ENCODE measurements at regions not wholly inside any gene's neighbourhood (a gene's known extent, or its start where the extent isn't known, plus 50 kb on each side); places are given as distances from the start of the nearest gene placed in this dataset.

DNA sequence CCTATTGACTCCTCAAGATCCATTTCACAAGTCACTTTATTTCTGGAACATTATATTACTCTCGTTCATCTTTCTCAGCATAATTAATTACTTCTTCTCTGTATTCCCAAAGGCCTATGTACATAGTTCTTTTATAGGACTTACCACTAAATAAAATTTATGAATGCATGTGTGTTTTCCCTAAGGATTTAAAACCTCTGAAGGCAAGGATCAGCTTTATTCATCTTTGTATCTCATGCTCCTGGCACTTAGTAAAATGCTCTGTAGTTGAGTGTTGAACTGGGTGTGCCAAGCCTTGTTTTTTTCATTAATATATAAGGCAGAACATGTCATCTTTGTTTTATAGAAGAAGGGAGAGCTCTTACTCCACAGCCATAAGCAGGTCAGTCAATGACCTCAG is 194.1 kb upstream of the ZPLD1 start:
- no peak overlapping the region for H3K4me3 ChIP-seq (ENCODE audit: low read depth, low read length)
- DNase-seq (ENCODE audit: low read depth) = no peak

DNA sequence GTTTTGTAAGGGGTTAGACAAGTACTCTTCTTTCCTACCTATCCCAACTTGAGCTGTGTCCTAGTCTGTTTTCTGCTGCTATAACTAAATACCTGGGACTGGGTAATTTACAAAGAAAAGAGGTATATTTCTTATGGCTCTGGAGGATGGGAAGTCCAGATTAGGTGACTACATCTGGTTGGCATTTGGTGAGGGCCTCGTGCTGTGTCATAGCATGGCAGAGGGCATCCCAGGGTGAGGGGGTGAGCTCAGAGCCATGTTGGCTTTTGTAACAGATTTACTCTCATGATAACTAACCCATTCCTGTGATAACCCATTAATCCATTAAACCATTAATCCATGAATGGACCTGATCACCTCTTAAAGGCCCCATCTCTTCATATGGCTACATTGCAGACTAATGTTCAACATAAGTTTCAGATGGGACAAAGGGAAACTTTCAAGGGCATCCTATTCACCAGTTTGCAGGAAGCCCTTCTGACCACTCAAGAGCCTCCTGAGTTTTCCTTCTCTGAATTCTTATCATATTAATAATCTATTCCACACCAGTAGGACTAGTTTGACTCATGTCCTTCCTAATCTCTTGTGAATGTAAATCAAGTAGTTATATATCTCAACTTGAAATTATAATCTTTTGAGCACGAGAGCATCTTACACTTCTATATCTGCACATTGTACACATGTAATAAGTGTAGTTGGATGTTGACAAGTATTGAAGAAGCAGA is 185.7 kb upstream of the ZPLD1 start:
- no peak for DNase-seq (ENCODE audit: low read depth)
- H3K4me3 ChIP-seq (ENCODE audit: low read depth, low read length) = no peak overlapping the region

DNA sequence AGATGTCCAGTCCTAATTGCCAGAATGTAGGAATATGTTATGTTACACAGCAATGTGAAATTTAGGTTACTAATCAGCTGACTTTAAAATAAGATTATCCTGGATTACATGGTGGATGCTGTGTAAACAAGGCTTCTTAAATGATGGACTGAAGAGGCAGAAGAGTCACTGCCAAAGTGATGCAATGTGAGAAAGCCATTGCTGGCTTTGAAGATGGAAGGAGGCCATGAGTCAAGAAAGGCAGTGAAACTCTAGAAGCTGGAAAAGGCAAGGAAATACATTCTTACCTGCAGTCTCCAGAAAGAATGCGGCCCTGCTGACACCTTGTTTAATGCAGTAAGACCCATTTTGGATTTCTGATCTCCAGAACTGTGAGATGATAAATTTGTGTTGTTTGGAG is 179.1 kb upstream of the ZPLD1 start:
- DNase-seq (ENCODE audit: low read depth) = no peak
- H3K4me3 ChIP-seq (ENCODE audit: low read depth, low read length) = no peak overlapping the region

DNA sequence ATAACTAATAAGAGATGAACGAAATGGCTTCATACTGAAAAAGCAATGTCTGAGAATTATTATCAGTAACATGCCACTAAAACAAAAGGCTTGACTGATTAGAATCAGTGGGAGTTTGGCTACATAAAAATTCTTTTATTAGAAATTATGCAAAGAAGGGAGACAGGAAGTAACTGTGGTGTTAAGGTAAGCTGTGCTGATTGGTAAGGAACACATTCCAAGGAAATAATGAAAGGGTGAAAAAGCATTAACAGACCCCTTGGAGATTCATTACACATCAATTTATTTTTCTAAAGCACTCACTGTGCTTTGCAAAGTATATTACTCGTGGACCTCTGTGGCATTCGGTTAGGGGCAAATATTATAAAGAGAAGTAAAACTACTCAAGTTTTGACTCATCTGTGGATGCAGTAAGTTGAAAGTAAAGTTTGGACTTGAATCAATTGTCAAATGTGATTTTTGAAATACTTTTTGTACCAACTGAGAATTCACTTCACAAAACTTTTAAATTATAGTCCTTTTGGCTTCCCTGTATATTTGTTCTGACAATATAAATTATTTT is 176.1 kb upstream of the ZPLD1 start:
- H3K4me3 ChIP-seq (ENCODE audit: low read depth, low read length) = no peak overlapping the region
- DNase-seq (ENCODE audit: low read depth) = no peak

DNA sequence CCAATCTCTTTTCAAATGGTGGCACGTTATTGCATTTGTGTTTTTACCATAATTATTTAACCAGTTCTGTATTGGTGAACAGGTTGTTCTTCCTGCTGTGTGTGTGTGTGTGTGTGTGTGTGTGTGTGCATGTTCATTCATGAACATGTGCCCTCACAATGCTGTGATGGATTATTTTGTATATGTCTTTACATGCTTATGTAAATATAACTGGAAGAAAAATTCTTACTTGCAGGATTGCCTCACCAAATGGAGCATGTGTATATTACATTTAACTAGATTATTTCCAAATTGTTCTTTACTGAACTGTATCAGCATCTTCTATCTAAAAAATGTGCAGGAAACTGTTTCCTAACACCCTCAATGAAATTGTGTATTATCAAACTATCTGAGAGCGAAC is 175.2 kb upstream of the ZPLD1 start:
- H3K4me3 ChIP-seq (ENCODE audit: low read depth, low read length) = no peak overlapping the region
- DNase-seq (ENCODE audit: low read depth) = no peak

DNA sequence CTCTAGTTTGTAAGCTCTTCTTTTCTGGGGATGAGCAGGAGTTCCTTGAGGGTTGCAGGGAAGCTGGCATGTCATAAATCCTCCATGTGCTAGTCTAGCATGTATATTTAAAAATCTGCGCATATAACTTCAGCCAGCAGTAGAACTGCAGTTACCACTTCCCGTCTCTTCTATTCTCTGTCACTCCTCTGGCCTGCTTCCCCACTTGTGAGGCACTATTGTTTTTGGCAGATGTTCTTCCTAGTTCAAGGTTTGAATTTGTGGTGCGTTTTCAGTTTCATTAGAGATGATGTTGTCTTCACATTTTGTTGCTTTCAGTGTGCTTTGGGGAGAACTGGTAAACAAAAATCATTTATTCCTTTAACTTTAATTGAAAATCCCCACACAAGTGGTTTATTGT is 169.1 kb upstream of the ZPLD1 start:
- peak; percentile 9 for DNase-seq (ENCODE audit: low read depth)

DNA sequence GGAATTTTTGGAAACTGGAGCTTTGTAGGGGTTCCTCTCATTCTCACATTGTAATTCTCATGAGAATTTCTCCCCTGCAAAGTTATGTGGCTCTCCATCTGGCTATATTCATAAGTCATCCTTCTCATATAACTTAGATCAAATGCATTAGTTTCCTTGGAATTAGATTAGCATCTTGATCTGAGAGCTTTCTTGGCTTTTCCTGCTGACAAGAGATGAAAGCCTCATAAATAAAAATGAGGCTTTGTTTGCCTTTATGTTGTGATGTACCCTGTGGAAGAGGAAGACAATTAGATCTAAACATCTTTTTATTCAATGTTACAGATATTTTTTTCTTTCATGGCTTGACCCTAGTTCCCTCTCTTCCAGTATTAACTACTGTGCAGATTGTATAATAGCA is 165.4 kb upstream of the ZPLD1 start:
- no peak overlapping the region for H3K4me3 ChIP-seq (ENCODE audit: low read depth, low read length)
- DNase-seq (ENCODE audit: low read depth) = no peak

More for the DNA sequence above, 169.1 kb upstream of the ZPLD1 start:
- H3K4me3 ChIP-seq (ENCODE audit: low read depth, low read length) = no peak overlapping the region

DNA sequence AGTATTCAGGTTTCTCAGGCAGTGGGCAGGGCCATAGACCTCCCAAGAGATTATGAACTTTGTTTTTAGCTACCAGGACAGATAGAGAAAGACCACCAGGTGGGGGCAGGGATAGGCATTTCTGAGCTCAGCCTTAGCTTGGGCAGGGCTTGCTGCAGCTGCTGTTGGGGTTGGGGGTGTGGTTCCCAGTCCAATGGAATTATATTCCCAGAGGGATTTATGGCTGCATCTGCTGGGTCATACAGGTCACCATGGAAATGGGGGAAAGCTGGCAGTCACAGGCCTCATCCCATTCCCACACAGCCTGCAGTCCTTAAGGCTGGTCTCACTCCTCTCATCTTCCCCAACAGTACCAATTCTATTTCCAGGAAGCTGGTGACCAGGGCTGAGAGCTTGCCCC is 144.6 kb upstream of the ZPLD1 start:
- H3K4me3 ChIP-seq (ENCODE audit: low read depth, low read length) = no peak overlapping the region
- DNase-seq (ENCODE audit: low read depth) = peak; percentile 11

DNA sequence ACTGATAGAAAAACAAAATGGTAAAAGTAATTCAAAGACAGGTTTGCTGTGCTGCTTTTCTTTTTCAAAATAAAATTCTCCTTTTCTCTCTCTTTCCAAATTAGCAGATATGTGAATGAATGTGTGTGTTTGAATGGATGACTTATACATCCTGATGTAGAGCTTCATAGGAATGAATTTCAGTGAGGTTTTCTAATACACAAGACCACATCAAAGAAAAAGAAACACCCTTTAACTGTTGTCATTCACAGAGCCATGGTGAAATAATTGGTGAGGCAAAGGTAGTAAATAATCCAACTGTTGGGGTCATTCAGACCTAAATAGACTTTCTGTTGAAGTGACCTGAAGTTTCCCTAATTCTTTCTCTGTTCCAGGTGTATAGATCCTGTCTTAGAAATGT is 139.1 kb upstream of the ZPLD1 start:
- H3K4me3 ChIP-seq (ENCODE audit: low read depth, low read length) = no peak overlapping the region
- DNase-seq (ENCODE audit: low read depth) = no peak

DNA sequence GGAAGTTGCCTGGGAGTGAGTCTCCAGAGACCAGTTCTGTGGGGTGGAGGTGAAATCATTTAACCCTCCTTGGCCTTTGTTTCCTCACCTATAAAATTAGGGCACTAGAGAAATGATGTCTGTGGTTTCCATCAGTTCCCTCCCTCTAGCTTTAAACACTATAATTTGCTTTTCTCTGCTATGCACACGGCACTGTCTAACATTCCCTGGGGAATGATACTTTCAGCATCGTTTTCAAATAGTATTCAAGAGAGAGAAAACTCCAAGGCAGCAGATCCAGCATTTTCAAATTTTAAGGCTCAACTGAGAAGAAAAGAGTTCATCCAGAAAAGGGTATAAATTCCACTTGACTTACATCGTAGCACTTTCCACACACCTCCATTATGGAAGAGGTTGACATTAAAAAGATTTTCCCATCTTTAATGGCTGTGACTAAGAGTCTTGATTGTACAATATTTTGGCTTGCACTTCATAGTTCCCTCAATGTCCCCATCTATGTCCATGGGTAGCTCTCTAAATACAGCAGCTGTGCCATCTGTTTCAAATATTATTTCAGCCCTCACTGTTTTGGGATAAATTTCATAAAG is 137.7 kb upstream of the ZPLD1 start:
- H3K4me3 ChIP-seq (ENCODE audit: low read depth, low read length) = no peak overlapping the region
- DNase-seq (ENCODE audit: low read depth) = no peak

DNA sequence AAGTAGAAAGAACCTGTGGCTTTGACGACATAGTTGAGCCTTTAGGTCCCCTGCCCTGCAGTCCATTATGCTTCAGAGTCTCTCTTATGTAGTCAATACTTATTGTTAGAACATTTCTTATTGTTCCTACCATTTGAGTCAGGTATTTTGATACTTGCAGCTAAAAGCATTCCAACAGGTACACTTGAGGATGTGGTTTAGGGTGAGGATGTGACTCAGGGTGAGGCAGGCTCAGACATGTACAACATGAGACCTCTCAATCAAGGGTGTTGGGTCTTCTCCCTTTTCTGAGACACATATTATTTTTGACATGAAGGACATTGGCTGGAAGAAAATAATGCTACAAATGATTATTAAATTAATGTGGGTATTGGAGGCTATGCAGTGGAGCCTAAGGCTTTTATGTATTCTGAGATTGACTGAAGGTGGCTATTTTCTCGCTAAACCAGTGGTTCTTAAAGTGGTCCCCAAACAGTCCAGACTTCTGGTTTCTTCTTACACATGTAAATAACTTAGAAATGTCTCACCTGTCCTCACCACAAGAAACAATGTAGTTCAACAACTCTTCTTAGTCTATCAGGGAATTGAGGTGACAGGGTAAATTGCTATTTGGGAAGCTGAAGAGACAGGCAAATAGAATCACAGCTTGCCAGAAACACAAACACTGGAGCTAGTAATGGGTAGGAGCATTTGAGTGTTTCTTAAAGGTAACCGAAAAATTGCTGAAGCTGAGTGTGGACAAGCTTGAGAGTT is 135.5 kb upstream of the ZPLD1 start:
- no peak for DNase-seq (ENCODE audit: low read depth)

DNA sequence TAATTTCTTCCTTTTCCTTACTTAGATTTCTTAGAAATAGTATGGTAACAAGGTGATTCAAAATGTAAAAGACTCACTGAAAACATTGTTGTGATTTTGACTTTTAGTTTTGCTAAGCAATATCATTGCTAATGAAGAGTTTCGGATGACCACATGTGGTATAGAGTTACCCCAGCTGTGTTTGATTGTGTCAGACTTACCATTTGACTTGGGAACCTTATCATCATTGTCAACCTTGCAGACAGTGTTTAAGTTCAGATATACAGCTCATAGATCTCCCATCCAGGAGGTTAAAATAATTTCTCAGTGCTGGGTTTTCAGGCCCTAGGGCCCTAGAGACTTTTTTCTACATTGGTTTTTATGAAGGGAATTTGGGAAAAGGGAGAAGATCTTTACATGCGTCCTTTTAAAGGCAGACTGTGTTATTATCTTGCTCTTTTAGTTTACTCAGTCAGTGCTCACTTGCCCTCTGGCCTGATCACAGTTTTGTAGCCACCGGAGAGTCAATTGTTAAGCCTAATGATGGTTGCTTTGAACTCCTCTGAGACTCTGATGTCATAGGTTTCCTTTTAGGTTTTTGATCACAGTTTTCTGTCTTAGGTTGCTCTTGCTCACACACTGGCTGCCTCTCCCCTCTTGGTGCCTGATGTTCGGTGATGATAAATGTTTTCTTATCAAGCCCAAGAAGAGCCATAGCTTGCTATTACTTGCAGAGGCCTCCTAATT is 133.5 kb upstream of the ZPLD1 start:
- no peak overlapping the region for H3K4me3 ChIP-seq (ENCODE audit: low read depth, low read length)
- no peak for DNase-seq (ENCODE audit: low read depth)

More for the DNA sequence above, 135.5 kb upstream of the ZPLD1 start:
- no peak overlapping the region for H3K4me3 ChIP-seq (ENCODE audit: low read depth, low read length)

DNA sequence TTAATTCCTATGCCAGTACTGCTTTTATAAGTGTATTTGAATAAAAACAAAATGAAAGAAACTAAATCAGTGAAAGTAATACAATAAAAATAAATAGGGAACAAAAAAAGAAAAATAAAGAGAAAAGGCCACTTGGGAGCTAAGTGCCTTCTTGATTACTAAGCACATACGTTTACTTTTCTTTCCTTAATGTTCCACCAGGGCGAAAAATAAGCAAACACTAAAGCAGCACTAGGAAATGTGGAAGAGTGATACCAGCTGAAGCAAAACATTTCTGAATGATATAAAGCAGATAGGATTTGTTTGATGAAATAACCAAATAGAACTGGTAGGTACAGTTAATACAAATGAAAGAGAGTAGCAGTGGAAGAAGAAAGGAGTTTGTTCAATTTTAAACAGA is 132.8 kb upstream of the ZPLD1 start:
- no peak overlapping the region for H3K4me3 ChIP-seq (ENCODE audit: low read depth, low read length)
- DNase-seq (ENCODE audit: low read depth) = no peak

DNA sequence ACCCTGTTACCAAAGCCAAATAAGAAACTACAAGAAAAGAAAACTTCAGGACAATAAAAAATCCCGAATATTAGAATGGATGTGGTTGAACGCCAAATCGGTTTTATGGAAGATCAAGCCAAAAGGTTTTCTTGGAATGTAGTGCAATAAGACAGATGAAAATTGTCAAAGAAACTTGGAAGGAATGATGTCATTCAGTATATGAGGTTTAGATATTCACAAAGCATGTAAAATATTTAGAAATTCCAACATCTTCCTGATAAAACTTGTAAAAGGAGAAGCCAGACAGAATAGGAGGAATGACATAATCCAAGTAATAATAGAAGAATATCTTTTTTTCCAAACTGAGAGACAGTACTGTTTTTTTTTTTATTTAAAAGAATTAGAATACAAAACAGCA is 130.3 kb upstream of the ZPLD1 start:
- H3K4me3 ChIP-seq (ENCODE audit: low read depth, low read length) = no peak overlapping the region
- DNase-seq (ENCODE audit: low read depth) = no peak

DNA sequence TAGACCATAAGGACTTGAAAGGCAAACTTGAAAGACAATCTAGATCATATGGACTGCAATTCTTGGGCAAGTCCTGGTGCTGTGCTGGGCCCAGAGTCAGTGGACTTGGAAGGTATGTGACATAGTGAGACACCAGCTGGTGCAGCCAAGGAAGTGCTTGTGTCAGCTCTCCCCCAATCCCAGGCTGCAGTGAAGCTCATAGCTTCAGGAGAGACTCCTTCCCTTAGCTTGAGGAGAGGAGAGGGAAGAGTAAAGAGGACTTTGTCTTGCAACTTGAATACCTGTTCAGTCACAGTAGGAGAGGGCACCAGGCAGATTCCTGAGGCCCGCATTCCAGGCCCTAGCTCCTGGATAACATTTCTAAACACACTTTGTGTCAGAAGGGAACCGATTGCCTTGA is 127.4 kb upstream of the ZPLD1 start:
- DNase-seq (ENCODE audit: low read depth) = no peak
- no peak overlapping the region for H3K4me3 ChIP-seq (ENCODE audit: low read depth, low read length)

DNA sequence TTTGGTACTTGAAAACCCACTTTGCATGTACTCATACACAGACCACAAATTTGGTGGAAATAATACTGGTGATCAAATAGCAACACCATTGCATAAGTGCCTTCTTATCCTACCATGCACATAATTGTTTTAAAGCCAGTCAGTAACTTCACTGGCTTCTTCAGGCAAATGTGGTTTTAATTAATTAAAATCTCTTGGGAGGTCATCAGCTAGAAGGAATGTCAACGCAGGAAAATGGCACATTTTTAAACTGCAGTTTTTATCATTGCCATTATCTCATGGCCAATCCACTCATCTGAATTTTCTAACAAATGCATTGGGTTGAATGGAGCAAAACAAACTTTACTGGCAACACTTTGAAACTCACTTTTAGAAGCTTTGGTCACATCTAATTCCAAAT is 105.7 kb upstream of the ZPLD1 start:
- no peak for DNase-seq (ENCODE audit: low read depth)
- H3K4me3 ChIP-seq (ENCODE audit: low read depth, low read length) = no peak overlapping the region

DNA sequence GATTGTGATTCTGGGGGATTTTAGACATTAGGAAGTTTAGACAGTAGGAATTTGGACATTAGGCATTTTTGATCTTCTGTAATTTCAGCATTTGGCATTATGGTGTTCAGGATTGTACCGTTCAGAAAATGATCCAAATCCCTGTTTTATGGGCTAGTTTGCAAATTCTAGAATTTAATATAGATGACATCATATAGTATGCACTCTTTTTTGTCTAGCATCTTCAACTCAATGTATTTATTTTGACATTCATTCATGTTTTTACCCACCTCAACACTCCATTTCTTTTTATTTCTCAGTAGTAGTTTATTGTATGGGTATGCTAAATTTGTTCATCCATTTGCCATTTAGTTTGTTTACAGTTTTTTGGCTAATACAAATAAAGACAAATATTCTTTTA is 105.3 kb upstream of the ZPLD1 start:
- no peak for DNase-seq (ENCODE audit: low read depth)
- H3K4me3 ChIP-seq (ENCODE audit: low read depth, low read length) = no peak overlapping the region

DNA sequence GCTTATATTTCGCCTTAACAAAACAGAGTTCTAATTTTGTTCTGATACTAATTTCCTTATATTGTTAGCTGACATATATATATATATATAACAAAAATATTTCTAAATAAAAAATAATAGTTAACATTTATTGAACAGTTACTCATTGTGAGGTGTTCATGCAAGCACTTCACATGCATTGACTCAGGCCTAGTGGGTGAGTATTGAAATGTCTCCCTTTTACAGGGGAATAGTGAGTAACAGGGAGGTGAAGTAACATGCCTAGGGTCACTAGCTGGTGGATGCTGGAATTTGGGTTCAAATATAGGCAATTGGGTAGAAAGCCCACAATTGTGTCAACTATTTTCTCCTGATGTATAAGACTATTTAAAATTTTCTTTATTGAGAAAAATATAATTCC is 102.6 kb upstream of the ZPLD1 start:
- no peak for DNase-seq (ENCODE audit: low read depth)
- no peak overlapping the region for H3K4me3 ChIP-seq (ENCODE audit: low read depth, low read length)

DNA sequence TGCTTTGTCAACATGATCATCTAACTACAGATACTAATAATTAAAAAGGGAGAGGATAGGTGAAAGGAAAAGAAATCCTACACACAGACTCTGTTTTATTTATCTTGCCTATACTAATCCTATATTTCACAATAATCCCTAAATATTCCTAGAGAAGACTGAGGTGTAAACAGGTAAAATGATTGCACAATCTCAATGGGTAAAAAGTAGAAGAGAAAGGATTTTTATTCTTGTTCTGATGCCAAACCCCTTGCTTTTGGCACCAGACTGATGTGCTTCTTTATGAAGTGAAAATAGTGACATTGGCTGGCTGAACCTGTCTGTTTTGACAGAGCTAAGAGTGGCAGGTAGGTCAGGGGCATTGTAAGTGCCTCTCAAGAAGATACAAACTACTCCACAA is 101.9 kb upstream of the ZPLD1 start:
- no peak for DNase-seq (ENCODE audit: low read depth)

DNA sequence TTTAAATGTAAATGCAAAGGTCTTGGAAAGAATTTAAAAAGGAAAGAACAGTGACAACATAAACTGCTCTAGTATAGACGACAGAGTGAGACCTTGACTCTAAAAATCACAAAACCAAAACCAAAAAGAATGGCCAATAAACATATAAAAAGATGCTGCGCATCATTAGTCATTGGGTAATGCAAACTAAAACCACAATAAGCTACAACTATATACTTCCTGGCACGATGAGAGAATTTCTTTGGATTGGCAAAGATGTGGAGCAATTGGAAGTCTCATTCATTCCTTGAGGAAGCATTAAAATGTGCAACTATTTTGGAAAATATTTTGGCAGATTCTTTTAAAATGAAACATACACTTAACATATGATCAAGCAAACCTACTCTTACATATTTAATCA is 98.7 kb upstream of the ZPLD1 start:
- DNase-seq (ENCODE audit: low read depth) = no peak
- no peak overlapping the region for H3K4me3 ChIP-seq (ENCODE audit: low read depth, low read length)

More for the DNA sequence above, 101.9 kb upstream of the ZPLD1 start:
- no peak overlapping the region for H3K4me3 ChIP-seq (ENCODE audit: low read depth, low read length)
